HEK293 (cell line): ENCODE measurements at regions not wholly inside any gene's neighbourhood (a gene's known extent, or its start where the extent isn't known, plus 50 kb on each side); places are given as distances from the start of the nearest gene placed in this dataset.

Experiments used
- CTCF ChIA-PET: fragments of 350-600 bp; formaldehyde crosslinking; extraction: SDS; loops from one replicate; lab custom pipeline; 2021; ENCODE audit warnings: antibody characterized with exemption; lab: Yijun Ruan, JAX
- POLR2A ChIA-PET: fragments of 300-600 bp; formaldehyde crosslinking; extraction: SDS; loops from one replicate; lab custom pipeline; 2020; ENCODE audit warnings: antibody characterized with exemption, inconsistent platforms; lab: Yijun Ruan, JAX
- H3K27ac ChIP-seq: fragments of 200-500 bp; sonication (Bioruptor generic); 2 replicates; pipeline ENCODE4 v1.5.1; 2014; ENCODE audit warnings: low read depth, low read length, control low read depth, inconsistent platforms; ENCODE audit errors: extremely low read depth
- H3K36me3 ChIP-seq, 2 experiments: fragments of 200-500 bp in 1 of 2; sonication (Bioruptor generic) in 1 of 2; 1 replicate in 1 of 2; 2 replicates in 1 of 2; pipeline ENCODE4 v1.5.1; 2014 to 2017; ENCODE audit warnings: inconsistent platforms in 2 of 2, low read length in 2 of 2; ENCODE audit not compliant: control insufficient read depth in 2 of 2, insufficient read depth in 1 of 2
- H3K4me1 ChIP-seq: fragments of 200-500 bp; sonication (Bioruptor generic); 2 replicates; pipeline ENCODE4 v1.5.1; 2014; ENCODE audit warnings: mild to moderate bottlenecking, low read length, inconsistent platforms; ENCODE audit not compliant: control insufficient read depth, insufficient read depth
- H3K4me3 ChIP-seq: 2 replicates; pipeline ENCODE4 v1.5.1; 2011; ENCODE audit warnings: low read depth, mild to moderate bottlenecking, control low read depth, low read length, moderate library complexity
- H3K9me3 ChIP-seq: fragments of 200-500 bp; sonication (Bioruptor generic); 2 replicates; pipeline ENCODE4 v1.5.1; 2014; ENCODE audit warnings: low read depth, low read length, inconsistent platforms; ENCODE audit not compliant: control insufficient read depth, insufficient read depth
- ZNF146 ChIP-seq: fragments of 450-650 bp; formaldehyde crosslinking; IDR thresholded peaks from 2 replicates; pipeline ENCODE4 v1.5.1; 2016; ENCODE audit warnings: missing biosample characterization, missing genetic modification characterization
- ZNF155 ChIP-seq: fragments of 450-650 bp; formaldehyde crosslinking; IDR thresholded peaks from 2 replicates; pipeline ENCODE4 v1.5.1; 2016; ENCODE audit warnings: missing biosample characterization, missing genetic modification characterization
- ZNF214 ChIP-seq: fragments of 450-650 bp; formaldehyde crosslinking; IDR thresholded peaks from 2 replicates; pipeline ENCODE4 v1.5.1; 2017; ENCODE audit warnings: missing biosample characterization, mild to moderate bottlenecking, missing genetic modification characterization, borderline replicate concordance
- ZNF664 ChIP-seq: fragments of 450-650 bp; formaldehyde crosslinking; IDR thresholded peaks from 2 replicates; pipeline ENCODE4 v1.5.1; 2016; ENCODE audit warnings: missing biosample characterization, missing genetic modification characterization
- ZXDB ChIP-seq: fragments of 450-650 bp; formaldehyde crosslinking; IDR thresholded peaks from 2 replicates; pipeline ENCODE4 v1.5.1; 2016; ENCODE audit warnings: missing biosample characterization, missing genetic modification characterization
- TF ChIP-seq, protein P1 (sequence below): fragments of 450-650 bp; formaldehyde crosslinking; IDR thresholded peaks from 2 replicates; pipeline ENCODE4 v1.5.1; 2016; ENCODE audit warnings: missing biosample characterization, missing genetic modification characterization
- TF ChIP-seq, protein P2 (sequence below): fragments of 450-650 bp; IDR thresholded peaks from 2 replicates; pipeline ENCODE4 v1.5.1; 2018; ENCODE audit warnings: missing biosample characterization, missing genetic modification characterization
- TF ChIP-seq, protein P3 (sequence below): fragments of 450-650 bp; formaldehyde crosslinking; IDR thresholded peaks from 2 replicates; pipeline ENCODE4 v1.5.1; 2016; ENCODE audit warnings: missing biosample characterization, missing genetic modification characterization
- TF ChIP-seq, protein P4 (sequence below): fragments of 450-650 bp; formaldehyde crosslinking; IDR thresholded peaks from 2 replicates; pipeline ENCODE4 v1.5.1; 2017; ENCODE audit warnings: missing biosample characterization, missing genetic modification characterization
- TF ChIP-seq, protein P5 (sequence below): fragments of 450-650 bp; formaldehyde crosslinking; conservative IDR thresholded peaks from 2 replicates; pipeline ENCODE4 v1.5.1; 2016; ENCODE audit warnings: low read depth, missing biosample characterization, missing genetic modification characterization

DNA sequence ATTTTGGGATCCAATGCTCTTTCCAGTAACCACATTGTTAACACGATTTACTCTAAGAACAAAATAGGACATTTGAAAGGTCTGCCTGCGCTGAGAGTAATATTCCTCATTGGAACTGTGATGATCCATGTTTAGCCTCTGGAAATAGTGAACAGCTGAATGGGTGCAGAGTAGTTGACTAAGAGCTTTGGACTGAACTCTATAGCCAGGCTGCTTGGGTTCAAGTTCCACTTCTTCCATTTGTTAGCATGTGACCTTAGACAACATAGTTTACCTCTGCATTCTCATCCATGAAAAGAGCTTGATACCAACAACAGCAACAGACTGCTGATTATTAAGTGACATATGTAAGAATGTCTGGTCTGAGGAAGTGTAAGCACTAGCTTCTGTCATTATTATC is 128.3 kb upstream of the MMADHC start:
- CTCF ChIA-PET = interaction anchor here (0.6 to 1.6 kb wide), 9 partner anchors 10 to 119 kb away, joined by 3 to 5 read pairs (median 3); no protein-coding TSS in a partner anchor

More for the DNA sequence above, 128.3 kb upstream of the MMADHC start:
- Histone ChIP-seq H3K36me3 (no peaks in the 10 kb centered on the region), H3K4me1 (no peaks in the 10 kb centered on the region)
- no peak for TF ChIP-seq ZNF214 (tag by site-specific recombination)
- TF ChIP-seq, protein P1, sequence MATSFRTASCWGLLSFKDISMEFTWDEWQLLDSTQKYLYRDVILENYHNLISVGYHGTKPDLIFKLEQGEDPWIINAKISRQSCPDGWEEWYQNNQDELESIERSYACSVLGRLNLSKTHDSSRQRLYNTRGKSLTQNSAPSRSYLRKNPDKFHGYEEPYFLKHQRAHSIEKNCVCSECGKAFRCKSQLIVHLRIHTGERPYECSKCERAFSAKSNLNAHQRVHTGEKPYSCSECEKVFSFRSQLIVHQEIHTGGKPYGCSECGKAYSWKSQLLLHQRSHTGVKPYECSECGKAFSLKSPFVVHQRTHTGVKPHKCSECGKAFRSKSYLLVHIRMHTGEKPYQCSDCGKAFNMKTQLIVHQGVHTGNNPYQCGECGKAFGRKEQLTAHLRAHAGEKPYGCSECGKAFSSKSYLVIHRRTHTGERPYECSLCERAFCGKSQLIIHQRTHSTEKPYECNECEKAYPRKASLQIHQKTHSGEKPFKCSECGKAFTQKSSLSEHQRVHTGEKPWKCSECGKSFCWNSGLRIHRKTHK (tag by site-specific recombination) = no peak
- TF ChIP-seq, protein P2, sequence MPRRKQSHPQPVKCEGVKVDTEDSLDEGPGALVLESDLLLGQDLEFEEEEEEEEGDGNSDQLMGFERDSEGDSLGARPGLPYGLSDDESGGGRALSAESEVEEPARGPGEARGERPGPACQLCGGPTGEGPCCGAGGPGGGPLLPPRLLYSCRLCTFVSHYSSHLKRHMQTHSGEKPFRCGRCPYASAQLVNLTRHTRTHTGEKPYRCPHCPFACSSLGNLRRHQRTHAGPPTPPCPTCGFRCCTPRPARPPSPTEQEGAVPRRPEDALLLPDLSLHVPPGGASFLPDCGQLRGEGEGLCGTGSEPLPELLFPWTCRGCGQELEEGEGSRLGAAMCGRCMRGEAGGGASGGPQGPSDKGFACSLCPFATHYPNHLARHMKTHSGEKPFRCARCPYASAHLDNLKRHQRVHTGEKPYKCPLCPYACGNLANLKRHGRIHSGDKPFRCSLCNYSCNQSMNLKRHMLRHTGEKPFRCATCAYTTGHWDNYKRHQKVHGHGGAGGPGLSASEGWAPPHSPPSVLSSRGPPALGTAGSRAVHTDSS = no peak
- TF ChIP-seq, protein P3, sequence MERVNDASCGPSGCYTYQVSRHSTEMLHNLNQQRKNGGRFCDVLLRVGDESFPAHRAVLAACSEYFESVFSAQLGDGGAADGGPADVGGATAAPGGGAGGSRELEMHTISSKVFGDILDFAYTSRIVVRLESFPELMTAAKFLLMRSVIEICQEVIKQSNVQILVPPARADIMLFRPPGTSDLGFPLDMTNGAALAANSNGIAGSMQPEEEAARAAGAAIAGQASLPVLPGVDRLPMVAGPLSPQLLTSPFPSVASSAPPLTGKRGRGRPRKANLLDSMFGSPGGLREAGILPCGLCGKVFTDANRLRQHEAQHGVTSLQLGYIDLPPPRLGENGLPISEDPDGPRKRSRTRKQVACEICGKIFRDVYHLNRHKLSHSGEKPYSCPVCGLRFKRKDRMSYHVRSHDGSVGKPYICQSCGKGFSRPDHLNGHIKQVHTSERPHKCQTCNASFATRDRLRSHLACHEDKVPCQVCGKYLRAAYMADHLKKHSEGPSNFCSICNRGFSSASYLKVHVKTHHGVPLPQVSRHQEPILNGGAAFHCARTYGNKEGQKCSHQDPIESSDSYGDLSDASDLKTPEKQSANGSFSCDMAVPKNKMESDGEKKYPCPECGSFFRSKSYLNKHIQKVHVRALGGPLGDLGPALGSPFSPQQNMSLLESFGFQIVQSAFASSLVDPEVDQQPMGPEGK = no peak
- TF ChIP-seq ZXDB (tag by site-specific recombination) = no peak
- no peak for TF ChIP-seq ZNF155 (tag by site-specific recombination)
- TF ChIP-seq, protein P4, sequence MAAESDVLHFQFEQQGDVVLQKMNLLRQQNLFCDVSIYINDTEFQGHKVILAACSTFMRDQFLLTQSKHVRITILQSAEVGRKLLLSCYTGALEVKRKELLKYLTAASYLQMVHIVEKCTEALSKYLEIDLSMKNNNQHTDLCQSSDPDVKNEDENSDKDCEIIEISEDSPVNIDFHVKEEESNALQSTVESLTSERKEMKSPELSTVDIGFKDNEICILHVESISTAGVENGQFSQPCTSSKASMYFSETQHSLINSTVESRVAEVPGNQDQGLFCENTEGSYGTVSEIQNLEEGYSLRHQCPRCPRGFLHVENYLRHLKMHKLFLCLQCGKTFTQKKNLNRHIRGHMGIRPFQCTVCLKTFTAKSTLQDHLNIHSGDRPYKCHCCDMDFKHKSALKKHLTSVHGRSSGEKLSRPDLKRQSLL (tag by site-specific recombination) = no peak
- TF ChIP-seq, protein P5, sequence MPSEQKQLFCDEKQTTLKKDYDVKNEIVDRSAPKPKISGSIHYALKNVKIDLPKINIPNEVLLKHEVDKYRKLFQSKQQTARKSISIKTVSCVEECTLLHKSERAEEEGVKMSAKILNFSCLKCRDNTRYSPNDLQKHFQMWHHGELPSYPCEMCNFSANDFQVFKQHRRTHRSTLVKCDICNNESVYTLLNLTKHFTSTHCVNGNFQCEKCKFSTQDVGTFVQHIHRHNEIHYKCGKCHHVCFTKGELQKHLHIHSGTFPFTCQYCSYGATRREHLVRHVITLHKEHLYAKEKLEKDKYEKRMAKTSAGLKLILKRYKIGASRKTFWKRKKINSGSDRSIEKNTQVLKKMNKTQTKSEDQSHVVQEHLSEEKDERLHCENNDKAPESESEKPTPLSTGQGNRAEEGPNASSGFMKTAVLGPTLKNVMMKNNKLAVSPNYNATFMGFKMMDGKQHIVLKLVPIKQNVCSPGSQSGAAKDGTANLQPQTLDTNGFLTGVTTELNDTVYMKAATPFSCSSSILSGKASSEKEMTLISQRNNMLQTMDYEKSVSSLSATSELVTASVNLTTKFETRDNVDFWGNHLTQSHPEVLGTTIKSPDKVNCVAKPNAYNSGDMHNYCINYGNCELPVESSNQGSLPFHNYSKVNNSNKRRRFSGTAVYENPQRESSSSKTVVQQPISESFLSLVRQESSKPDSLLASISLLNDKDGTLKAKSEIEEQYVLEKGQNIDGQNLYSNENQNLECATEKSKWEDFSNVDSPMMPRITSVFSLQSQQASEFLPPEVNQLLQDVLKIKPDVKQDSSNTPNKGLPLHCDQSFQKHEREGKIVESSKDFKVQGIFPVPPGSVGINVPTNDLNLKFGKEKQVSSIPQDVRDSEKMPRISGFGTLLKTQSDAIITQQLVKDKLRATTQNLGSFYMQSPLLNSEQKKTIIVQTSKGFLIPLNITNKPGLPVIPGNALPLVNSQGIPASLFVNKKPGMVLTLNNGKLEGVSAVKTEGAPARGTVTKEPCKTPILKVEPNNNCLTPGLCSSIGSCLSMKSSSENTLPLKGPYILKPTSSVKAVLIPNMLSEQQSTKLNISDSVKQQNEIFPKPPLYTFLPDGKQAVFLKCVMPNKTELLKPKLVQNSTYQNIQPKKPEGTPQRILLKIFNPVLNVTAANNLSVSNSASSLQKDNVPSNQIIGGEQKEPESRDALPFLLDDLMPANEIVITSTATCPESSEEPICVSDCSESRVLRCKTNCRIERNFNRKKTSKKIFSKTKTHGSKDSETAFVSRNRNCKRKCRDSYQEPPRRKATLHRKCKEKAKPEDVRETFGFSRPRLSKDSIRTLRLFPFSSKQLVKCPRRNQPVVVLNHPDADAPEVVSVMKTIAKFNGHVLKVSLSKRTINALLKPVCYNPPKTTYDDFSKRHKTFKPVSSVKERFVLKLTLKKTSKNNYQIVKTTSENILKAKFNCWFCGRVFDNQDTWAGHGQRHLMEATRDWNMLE (tag by site-specific recombination) = no peak
- TF ChIP-seq ZNF146 (tag by site-specific recombination) = no peak
- no peak for TF ChIP-seq ZNF664 (tag by site-specific recombination)
- TF ChIP-seq, all 188 proteins: peak for 0
- H3K27ac ChIP-seq = no peak overlapping the region
- POLR2A ChIA-PET = no interaction called here
- H3K9me3 ChIP-seq = no peaks in the 10 kb centered on the region
- no peak overlapping the region for H3K4me3 ChIP-seq
